ENCODE measurements at regions not wholly inside any gene's neighbourhood (a gene's known extent, or its start where the extent isn't known, plus 50 kb on each side); places are given as distances from the start of the nearest gene placed in this dataset.

DNA sequence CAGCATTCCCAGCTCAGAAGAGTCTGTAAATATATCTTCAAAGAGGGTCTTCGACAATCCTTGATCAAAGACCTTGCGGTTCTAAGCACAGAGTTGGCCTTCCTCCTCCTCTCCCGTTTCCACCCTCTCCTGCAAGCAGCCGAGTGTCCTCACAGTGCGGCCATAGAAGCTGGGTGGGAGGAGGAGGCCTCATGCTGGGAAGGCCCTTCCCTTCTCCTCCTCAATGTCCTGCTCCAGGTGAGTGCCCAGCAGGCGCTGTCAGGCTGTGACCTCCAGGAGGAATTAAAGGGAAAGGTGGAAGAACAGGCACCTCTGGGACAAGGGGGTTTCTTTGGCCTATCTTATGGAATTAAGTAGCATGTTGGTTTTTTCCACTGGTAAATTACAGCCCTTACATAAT is 674.2 kb upstream of the ARGLU1 start:
- TF ChIP-seq, protein P1, sequence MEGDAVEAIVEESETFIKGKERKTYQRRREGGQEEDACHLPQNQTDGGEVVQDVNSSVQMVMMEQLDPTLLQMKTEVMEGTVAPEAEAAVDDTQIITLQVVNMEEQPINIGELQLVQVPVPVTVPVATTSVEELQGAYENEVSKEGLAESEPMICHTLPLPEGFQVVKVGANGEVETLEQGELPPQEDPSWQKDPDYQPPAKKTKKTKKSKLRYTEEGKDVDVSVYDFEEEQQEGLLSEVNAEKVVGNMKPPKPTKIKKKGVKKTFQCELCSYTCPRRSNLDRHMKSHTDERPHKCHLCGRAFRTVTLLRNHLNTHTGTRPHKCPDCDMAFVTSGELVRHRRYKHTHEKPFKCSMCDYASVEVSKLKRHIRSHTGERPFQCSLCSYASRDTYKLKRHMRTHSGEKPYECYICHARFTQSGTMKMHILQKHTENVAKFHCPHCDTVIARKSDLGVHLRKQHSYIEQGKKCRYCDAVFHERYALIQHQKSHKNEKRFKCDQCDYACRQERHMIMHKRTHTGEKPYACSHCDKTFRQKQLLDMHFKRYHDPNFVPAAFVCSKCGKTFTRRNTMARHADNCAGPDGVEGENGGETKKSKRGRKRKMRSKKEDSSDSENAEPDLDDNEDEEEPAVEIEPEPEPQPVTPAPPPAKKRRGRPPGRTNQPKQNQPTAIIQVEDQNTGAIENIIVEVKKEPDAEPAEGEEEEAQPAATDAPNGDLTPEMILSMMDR (conservative IDR thresholded peaks at IDR 0.05; ENCODE audit: low read depth, low read length), result no peak
- TF ChIP-seq EZH2 (IDR thresholded peaks at IDR 0.05; ENCODE audit: low read length, unreplicated experiment), result no peak

Data from PC-3 (cell line).